ENCODE measurements at regions not wholly inside any gene's neighbourhood (a gene's known extent, or its start where the extent isn't known, plus 50 kb on each side); places are given as distances from the start of the nearest gene placed in this dataset.
A peak's percentile ranks its signal among the peaks of the same experiment; 100 is the strongest.

DNA sequence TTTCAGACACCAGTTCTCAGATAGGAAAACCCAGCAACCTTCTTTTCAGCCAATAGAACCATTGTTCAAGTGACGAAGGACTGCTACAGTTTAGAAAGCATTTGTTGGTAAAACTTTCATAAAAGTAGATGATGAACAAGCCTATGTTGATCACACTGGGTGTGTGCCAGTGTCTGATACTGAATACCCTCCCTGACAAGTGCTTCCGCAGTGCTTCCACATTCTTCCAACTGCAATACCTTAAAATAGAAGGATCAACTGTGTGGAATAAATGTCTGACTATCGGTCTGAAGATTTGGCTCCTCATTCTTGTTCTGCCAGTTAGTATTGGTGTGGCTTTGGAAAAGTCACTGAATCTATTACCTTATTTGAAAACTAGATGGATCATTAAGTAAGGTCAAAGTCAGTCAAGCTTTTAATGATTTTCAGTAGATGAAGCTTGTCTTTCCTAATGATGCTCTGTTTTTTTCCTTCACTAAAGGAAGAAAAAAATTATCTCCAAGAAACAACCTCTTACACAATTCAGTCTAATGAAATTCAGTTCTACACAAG lies 479.4 kb upstream of the CBLB start:
- Histone ChIP-seq H4K20me1 (ENCODE audit: insufficient read depth, low read length) (no peaks in the 10 kb centered on the region), H3K27ac (ENCODE audit: low read depth, low read length, poor library complexity, severe bottlenecking) (no peak overlapping the region), H2AFZ (ENCODE audit: low read length) (0 out of 2 replicates have a peak overlapping the region, but pooled peaks have one; percentile 36), H3K9ac (ENCODE audit: low read length) (no peak overlapping the region), H3K9me3 (ENCODE audit: low read length) (no peaks in the 10 kb centered on the region), H3K4me3 (ENCODE audit: low read depth, low read length, poor library complexity, severe bottlenecking) (no peak overlapping the region), H3K36me3 (ENCODE audit: insufficient read depth, low read length) (no peaks in the 10 kb centered on the region), H3K27me3 (ENCODE audit: insufficient read depth, low read length) (no peaks in the 10 kb centered on the region), H3K4me1 (ENCODE audit: insufficient read depth, low read length, severe bottlenecking) (no peaks in the 10 kb centered on the region), H3K79me2 (ENCODE audit: insufficient read depth, low read length) (no peaks in the 10 kb centered on the region), H3K9me2 (ENCODE audit: low read depth, low read length) (no peaks in the 10 kb centered on the region), H3F3A (ENCODE audit: insufficient read depth, low read length) (no peaks in the 10 kb centered on the region), H3K4me2 (ENCODE audit: low read length) (no peak overlapping the region)
- TF ChIP-seq EZH2 (IDR thresholded peaks at IDR 0.05; ENCODE audit: borderline replicate concordance, low read length) (no peak), CTCF (IDR thresholded peaks at IDR 0.05; ENCODE audit: low read length) (no peak)

- TF ChIP-seq EZH2 (IDR thresholded peaks at IDR 0.05; ENCODE audit: borderline replicate concordance, low read length): no peak
- no peak for TF ChIP-seq CTCF (IDR thresholded peaks at IDR 0.05; ENCODE audit: low read length)
- H3K27me3 ChIP-seq (ENCODE audit: insufficient read depth, low read length): no peaks in the 10 kb centered on the region
- H3F3A ChIP-seq (ENCODE audit: insufficient read depth, low read length): no peaks in the 10 kb centered on the region
- H3K9ac ChIP-seq (ENCODE audit: low read length): no peak overlapping the region
- no peaks in the 10 kb centered on the region for H3K79me2 ChIP-seq (ENCODE audit: insufficient read depth, low read length)
- no peak overlapping the region for H3K4me3 ChIP-seq (ENCODE audit: low read depth, low read length, poor library complexity, severe bottlenecking)
- H3K9me3 ChIP-seq (ENCODE audit: low read length): no peaks in the 10 kb centered on the region
- H3K36me3 ChIP-seq (ENCODE audit: insufficient read depth, low read length): no peaks in the 10 kb centered on the region
- H3K27ac ChIP-seq (ENCODE audit: low read depth, low read length, poor library complexity, severe bottlenecking): no peak overlapping the region
- no peaks in the 10 kb centered on the region for H3K4me1 ChIP-seq (ENCODE audit: insufficient read depth, low read length, severe bottlenecking)
- no peaks in the 10 kb centered on the region for H3K9me2 ChIP-seq (ENCODE audit: low read depth, low read length)
- no peaks in the 10 kb centered on the region for H4K20me1 ChIP-seq (ENCODE audit: insufficient read depth, low read length)
- H3K4me2 ChIP-seq (ENCODE audit: low read length): no peak overlapping the region
- H2AFZ ChIP-seq (ENCODE audit: low read length): peak overlapping the region; percentile 65
Observed at GRCh38 chr3:106349191-106349881, 480.5 kb upstream of the CBLB start.

DNA sequence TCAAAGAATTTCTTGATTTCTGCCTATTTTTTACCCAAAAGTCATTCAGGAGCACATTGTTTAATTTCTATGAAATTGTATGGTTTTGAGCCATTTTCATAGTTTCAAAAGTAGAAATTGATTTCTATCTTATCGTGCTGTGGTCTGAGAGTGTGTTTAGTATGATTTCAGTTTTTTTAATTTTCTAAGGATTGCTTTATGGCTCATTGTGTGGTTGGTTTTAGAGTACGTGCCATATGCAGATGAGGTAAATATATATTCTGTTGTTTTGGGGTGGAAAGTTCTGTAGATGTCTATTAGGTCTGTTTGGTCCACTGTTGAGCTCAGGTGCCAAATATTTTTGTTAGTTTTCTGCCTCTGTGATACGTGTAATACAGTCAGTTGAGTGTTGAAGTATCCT lies 487.1 kb upstream of the CBLB start:
- Histone ChIP-seq H3K4me2 (ENCODE audit: low read length) (no peak overlapping the region), H3F3A (ENCODE audit: insufficient read depth, low read length) (no peaks in the 10 kb centered on the region)

More for the DNA sequence above, 487.1 kb upstream of the CBLB start:
- H2AFZ ChIP-seq (ENCODE audit: low read length): no peak overlapping the region
- H3K9me3 ChIP-seq (ENCODE audit: low read length): no peaks in the 10 kb centered on the region
- no peak overlapping the region for H3K4me3 ChIP-seq (ENCODE audit: low read depth, low read length, poor library complexity, severe bottlenecking)
- H3K4me1 ChIP-seq (ENCODE audit: insufficient read depth, low read length, severe bottlenecking): no peaks in the 10 kb centered on the region
- H3K79me2 ChIP-seq (ENCODE audit: insufficient read depth, low read length): no peaks in the 10 kb centered on the region
- H3K9ac ChIP-seq (ENCODE audit: low read length): no peak overlapping the region
- H3K27me3 ChIP-seq (ENCODE audit: insufficient read depth, low read length): no peaks in the 10 kb centered on the region
- TF ChIP-seq EZH2 (IDR thresholded peaks at IDR 0.05; ENCODE audit: borderline replicate concordance, low read length) (no peak), CTCF (IDR thresholded peaks at IDR 0.05; ENCODE audit: low read length) (no peak)
- no peaks in the 10 kb centered on the region for H4K20me1 ChIP-seq (ENCODE audit: insufficient read depth, low read length)
- H3K27ac ChIP-seq (ENCODE audit: low read depth, low read length, poor library complexity, severe bottlenecking): no peak overlapping the region
- no peaks in the 10 kb centered on the region for H3K36me3 ChIP-seq (ENCODE audit: insufficient read depth, low read length)
- no peaks in the 10 kb centered on the region for H3K9me2 ChIP-seq (ENCODE audit: low read depth, low read length)

Data from OCI-LY1 (cell line).